C4-2B (cell line): ENCODE measurements at regions not wholly inside any gene's neighbourhood (a gene's known extent, or its start where the extent isn't known, plus 50 kb on each side); places are given as distances from the start of the nearest gene placed in this dataset.

Source experiments
- CTCF ChIP-seq: fragments of 450-650 bp; conservative IDR thresholded peaks from 2 replicates; pipeline ENCODE4 v1.5.1; 2017; ENCODE audit warnings: mild to moderate bottlenecking
- ZFX ChIP-seq: fragments of 450-650 bp; IDR thresholded peaks from 2 replicates; pipeline ENCODE4 v1.6.1; 2017

GRCh38 chr7:83441-83840 lies 108.9 kb upstream of the FAM20C start:
- no peak for TF ChIP-seq CTCF
- no peak for TF ChIP-seq ZFX
